ENCODE measurements at regions not wholly inside any gene's neighbourhood (a gene's known extent, or its start where the extent isn't known, plus 50 kb on each side); places are given as distances from the start of the nearest gene placed in this dataset.

- no peak for DNase-seq
Measured at GRCh38 chr12:114302606-114303315, 103.2 kb downstream of the TBX5 start.

GRCh38 chr12:114302117-114302516, 103.8 kb downstream of the TBX5 start:
- no peak for DNase-seq

GRCh38 chr12:114294303-114294685, 111.7 kb downstream of the TBX5 start:
- DNase-seq = no peak

- no peak for DNase-seq
Measured at GRCh38 chr12:114293571-114294302, 112.2 kb downstream of the TBX5 start.

- no peak for DNase-seq
Measured at GRCh38 chr12:114293073-114293472, 112.9 kb downstream of the TBX5 start.

- DNase-seq = no peak
Measured at GRCh38 chr12:114291389-114292060, 114.4 kb downstream of the TBX5 start.

GRCh38 chr12:114287821-114288525, 118.0 kb downstream of the TBX5 start:
- DNase-seq = no peak

GRCh38 chr12:114286145-114286544, 119.8 kb downstream of the TBX5 start:
- DNase-seq = no peak

- DNase-seq = no peak
Measured at GRCh38 chr12:114285554-114285953, 120.4 kb downstream of the TBX5 start.

- DNase-seq = no peak
Measured at GRCh38 chr12:114284041-114284440, 121.9 kb downstream of the TBX5 start.

GRCh38 chr12:114275932-114276785, 129.8 kb downstream of the TBX5 start:
- no peak for DNase-seq

GRCh38 chr12:114275086-114275485, 130.9 kb downstream of the TBX5 start:
- no peak for DNase-seq

- no peak for DNase-seq
Measured at GRCh38 chr12:114274131-114274530, 131.8 kb downstream of the TBX5 start.

- DNase-seq = no peak
Measured at GRCh38 chr12:114272605-114273004, 133.3 kb downstream of the TBX5 start.

GRCh38 chr12:114272071-114272470, 133.9 kb downstream of the TBX5 start:
- DNase-seq = no peak

GRCh38 chr12:114269153-114269552, 136.8 kb downstream of the TBX5 start:
- no peak for DNase-seq

GRCh38 chr12:114266536-114266935, 139.4 kb downstream of the TBX5 start:
- DNase-seq = no peak

GRCh38 chr12:114265036-114265435, 140.9 kb downstream of the TBX5 start:
- DNase-seq = no peak

GRCh38 chr12:114263056-114263805, 142.7 kb downstream of the TBX5 start:
- DNase-seq = no peak

- peak; percentile 2 for DNase-seq
Measured at GRCh38 chr12:114257687-114258086, 148.3 kb downstream of the TBX5 start.

- no peak for DNase-seq
Measured at GRCh38 chr12:114254998-114255397, 150.9 kb downstream of the TBX5 start.

Measured in GDM1 (cell line).